H1 (cell line): ENCODE measurements at regions not wholly inside any gene's neighbourhood (a gene's known extent, or its start where the extent isn't known, plus 50 kb on each side); places are given as distances from the start of the nearest gene placed in this dataset.

Experiments used
- CTCF ChIA-PET: fragments of 300-600 bp; sonication (Branson Sonifier 250); formaldehyde crosslinking; loops from one replicate; lab custom pipeline; 2021; ENCODE audit not compliant: partially characterized antibody; lab: Charles Lee
- POLR2A ChIA-PET: fragments of 300-600 bp; sonication (Branson Sonifier 250); formaldehyde crosslinking; loops from one replicate; lab custom pipeline; 2021; ENCODE audit warnings: inconsistent platforms; ENCODE audit not compliant: partially characterized antibody; lab: Charles Lee
- DNase-seq, 2 experiments: peaks; one replicate each; pipeline versions ENCODE4 v3.0.0 to v3.0.0-alpha.2; 2010 to 2022; ENCODE audit warnings: low spot score in 2 of 2, low read depth in 1 of 2, mixed read lengths in 1 of 2
- FAIRE-seq: peaks from 2 replicates; lab custom pipeline; 2011; peaks lifted over from hg19 to GRCh38; lab: Jason Lieb, UNC
- H2AFZ ChIP-seq: 2 replicates; pipeline ENCODE4 v1.8.1; 2012; ENCODE audit warnings: low read length, inconsistent platforms
- H2AK5ac ChIP-seq: 2 replicates; pipeline ENCODE4 v1.6.1; 2013; ENCODE audit warnings: low read depth, low read length
- H2BK120ac ChIP-seq: replicated peaks from 2 replicates; pipeline ENCODE3; 2013; ENCODE audit warnings: low read depth, low read length, inconsistent platforms
- H2BK12ac ChIP-seq: 2 replicates; pipeline ENCODE4 v1.6.1; 2013; ENCODE audit warnings: low read depth, low read length
- H2BK15ac ChIP-seq: 2 replicates; pipeline ENCODE4 v1.6.1; 2013; ENCODE audit warnings: low read length
- H2BK20ac ChIP-seq: 2 replicates; pipeline ENCODE4 v1.6.1; 2013; ENCODE audit warnings: low read length
- H2BK5ac ChIP-seq: 2 replicates; pipeline ENCODE4 v1.6.1; 2013; ENCODE audit warnings: low read depth, low read length
- H3K14ac ChIP-seq: 2 replicates; pipeline ENCODE4 v1.6.1; 2013; ENCODE audit warnings: inconsistent platforms; ENCODE audit not compliant: insufficient read length
- H3K18ac ChIP-seq: 2 replicates; pipeline ENCODE4 v1.6.1; 2013; ENCODE audit warnings: low read length; ENCODE audit errors: extremely low read depth
- H3K23ac ChIP-seq: 2 replicates; pipeline ENCODE4 v1.6.1; 2013; ENCODE audit warnings: inconsistent platforms; ENCODE audit not compliant: insufficient read length
- H3K23me2 ChIP-seq: 2 replicates; pipeline ENCODE4 v1.6.1; 2013; ENCODE audit warnings: low read depth, low read length
- H3K27ac ChIP-seq: 2 replicates; pipeline ENCODE4 v1.6.1; 2011; ENCODE audit warnings: low read depth, low read length, inconsistent platforms
- H3K27me3 ChIP-seq, 4 experiments: replicated peaks in 1 of 4; 1 replicate in 1 of 4; 2 replicates in 3 of 4; pipeline versions ENCODE4 v1.6.1 to v1.8.1; 2011 to 2013; ENCODE audit warnings: low read length in 3 of 4, mild to moderate bottlenecking in 3 of 4, inconsistent platforms in 2 of 4, mixed read lengths in 2 of 4, moderate library complexity in 1 of 4; ENCODE audit not compliant: control insufficient read depth in 3 of 4, insufficient read depth in 3 of 4; ENCODE audit errors: extremely low read depth in 1 of 4
- H3K36me3 ChIP-seq, 4 experiments: 2 replicates each; pipeline versions ENCODE4 v1.6.1 to v1.8.1; 2011 to 2013; ENCODE audit warnings: mild to moderate bottlenecking in 4 of 4, low read length in 3 of 4, moderate library complexity in 2 of 4, control low read depth in 1 of 4, inconsistent platforms in 1 of 4; ENCODE audit not compliant: insufficient read depth in 4 of 4, control insufficient read depth in 2 of 4
- H3K4ac ChIP-seq: replicated peaks from 2 replicates; pipeline ENCODE3; 2013; ENCODE audit warnings: low read length, low read depth, mixed read lengths, inconsistent platforms; ENCODE audit not compliant: insufficient read length
- H3K4me1 ChIP-seq, 4 experiments: replicated peaks in 1 of 4; 1 replicate in 1 of 4; 2 replicates in 3 of 4; pipeline versions ENCODE4 v1.6.1 to v1.8.1; 2011 to 2013; ENCODE audit warnings: low read length in 3 of 4, inconsistent platforms in 2 of 4, mixed read lengths in 1 of 4; ENCODE audit not compliant: insufficient read depth in 4 of 4, control insufficient read depth in 3 of 4
- H3K4me2 ChIP-seq, 2 experiments: 2 replicates each; pipeline versions ENCODE4 v1.6.1 to v1.8.1; 2011 to 2013; ENCODE audit warnings: low read depth in 2 of 2, low read length in 2 of 2, control low read depth in 1 of 2, inconsistent platforms in 1 of 2, mild to moderate bottlenecking in 1 of 2; ENCODE audit not compliant: insufficient read depth in 1 of 2
- H3K4me3 ChIP-seq, 4 experiments: fragments of 200-600, 300-600 bp in 1 of 4; sonication (generic), shearing (Covaris generic), sonication (Bioruptor Twin) in 1 of 4; 2 replicates each; pipeline versions ENCODE4 v1.5.1 to v1.8.1; 2011 to 2016; ENCODE audit warnings: low read length in 4 of 4, low read depth in 3 of 4, control low read depth in 2 of 4, inconsistent platforms in 2 of 4, mild to moderate bottlenecking in 2 of 4, mixed read lengths in 1 of 4, moderate library complexity in 1 of 4; ENCODE audit not compliant: insufficient read depth in 2 of 4; ENCODE audit errors: extremely low read depth in 1 of 4
- H3K56ac ChIP-seq: replicated peaks from 2 replicates; pipeline ENCODE3; 2013; ENCODE audit warnings: low read depth, mild to moderate bottlenecking, mixed read lengths, low read length, inconsistent platforms; ENCODE audit not compliant: insufficient read length
- H3K79me1 ChIP-seq: 2 replicates; pipeline ENCODE4 v1.6.1; 2013; ENCODE audit warnings: low read depth, low read length, control low read depth
- H3K79me2 ChIP-seq, 2 experiments: 2 replicates each; pipeline versions ENCODE4 v1.6.1 to v1.8.1; 2012 to 2013; ENCODE audit warnings: low read length in 2 of 2, mild to moderate bottlenecking in 2 of 2, inconsistent platforms in 1 of 2; ENCODE audit not compliant: insufficient read depth in 2 of 2, control insufficient read depth in 1 of 2
- H3K9ac ChIP-seq, 4 experiments: replicated peaks in 1 of 4; 1 replicate in 1 of 4; 2 replicates in 3 of 4; pipeline versions ENCODE4 v1.6.1 to v1.8.1; 2011 to 2013; ENCODE audit warnings: low read depth in 3 of 4, low read length in 3 of 4, control low read depth in 2 of 4, mild to moderate bottlenecking in 2 of 4, moderate library complexity in 2 of 4, inconsistent platforms in 1 of 4; ENCODE audit errors: extremely low read depth in 1 of 4
- H3K9me3 ChIP-seq, 2 experiments: 2 replicates each; pipeline versions ENCODE4 v1.6.1 to v1.8.1; 2012 to 2013; ENCODE audit warnings: mild to moderate bottlenecking in 2 of 2, moderate library complexity in 2 of 2, control low read depth in 1 of 2, inconsistent platforms in 1 of 2, low read depth in 1 of 2, low read length in 1 of 2, mixed read lengths in 1 of 2; ENCODE audit not compliant: insufficient read depth in 2 of 2
- H4K20me1 ChIP-seq, 2 experiments: replicated peaks in 1 of 2; 2 replicates each; pipeline versions ENCODE3 to v1.8.1; 2011 to 2013; ENCODE audit warnings: inconsistent platforms in 2 of 2, low read length in 2 of 2, mild to moderate bottlenecking in 1 of 2; ENCODE audit not compliant: insufficient read depth in 2 of 2, control insufficient read depth in 1 of 2
- H4K5ac ChIP-seq: 2 replicates; pipeline ENCODE4 v1.6.1; 2013; ENCODE audit warnings: low read length, low read depth, mixed read lengths, inconsistent platforms; ENCODE audit not compliant: insufficient read length
- H4K8ac ChIP-seq: 2 replicates; pipeline ENCODE4 v1.8.0; 2013; ENCODE audit warnings: mild to moderate bottlenecking, moderate library complexity, low read length, inconsistent platforms; ENCODE audit not compliant: insufficient read depth; ENCODE audit errors: extremely low read depth
- H4K91ac ChIP-seq: replicated peaks from 2 replicates; pipeline ENCODE3; 2013; ENCODE audit warnings: low read length, mixed read lengths, inconsistent platforms; ENCODE audit not compliant: insufficient read length
- CEBPB ChIP-seq: IDR thresholded peaks from 2 replicates; pipeline ENCODE4 v1.6.1; 2012; ENCODE audit warnings: low read depth, low read length
- SP2 ChIP-seq: IDR thresholded peaks from 2 replicates; pipeline ENCODE4 v1.6.1; 2012; ENCODE audit warnings: mild to moderate bottlenecking, low read length, inconsistent platforms
- WGBS, 2 experiments: shearing (Covaris generic) in 1 of 2; methylation state at CpG; one replicate each; pipeline versions ENCODE4 v1.1.6 to v1.1.7; 2013 to 2015; ENCODE audit warnings: low lambda C conversion rate in 2 of 2, mixed read lengths in 2 of 2, inconsistent platforms in 1 of 2, low coverage in 1 of 2, missing lambda C conversion rate in 1 of 2; ENCODE audit not compliant: insufficient replicate concordance in 2 of 2, insufficient coverage in 1 of 2, insufficient read length in 1 of 2; ENCODE audit errors: extremely low coverage in 1 of 2, missing lambda C conversion rate in 1 of 2; 5-methylcytosine and 5-hydroxymethylcytosine counted together

DNA sequence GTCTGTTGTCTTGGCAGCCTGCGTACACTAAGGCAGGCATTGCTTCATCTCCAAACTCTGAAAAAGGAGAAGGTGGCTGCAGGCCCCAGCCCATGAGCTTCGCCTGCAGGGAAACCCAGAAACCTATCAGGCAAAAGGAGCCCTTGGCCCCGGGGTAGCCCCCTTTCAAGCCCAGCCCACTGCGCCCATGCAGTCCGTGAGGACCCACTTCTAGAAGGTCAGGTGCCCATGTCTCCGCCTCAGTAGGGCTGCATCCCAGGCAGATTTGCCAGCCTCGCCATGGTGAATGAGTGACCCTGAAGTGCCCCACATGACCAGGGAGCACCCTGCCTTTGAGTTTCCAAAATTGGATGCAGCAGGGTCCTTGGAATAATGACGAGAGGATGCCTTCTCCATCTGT, 1158.4 kb downstream of the BRD1 start:
- H2BK120ac ChIP-seq = no peak overlapping the region
- H3K14ac ChIP-seq = no peak overlapping the region
- WGBS, 2 experiments = 78% methylated on average over 7 of the region's 8 CpGs; no CpG with 5 or more reads in 1 of the 2 experiments
- no peak overlapping the region for H4K8ac ChIP-seq
- H3K23ac ChIP-seq = no peak overlapping the region
- H3K4ac ChIP-seq = no peak overlapping the region
- no peak overlapping the region for H4K5ac ChIP-seq
- no peaks in the 10 kb centered on the region; a peak in 1 of 7 replicates for H3K4me1 ChIP-seq
- H3K79me1 ChIP-seq = no peaks in the 10 kb centered on the region; the same call in 1 of the 2 replicates
- H3K23me2 ChIP-seq = no peaks in the 10 kb centered on the region
- H3K79me2 ChIP-seq = 0 out of 4 replicates have a peak, but pooled peaks cover 0 to 4% of the 10 kb centered on the region in 2 experiments
- TF ChIP-seq CEBPB (0 out of 2 replicates have a peak, but pooled peaks have one; percentile 25), SP2 (no peak)
- H2BK12ac ChIP-seq = no peak overlapping the region
- H3K9me3 ChIP-seq = peaks cover 14 to 19% of the 10 kb centered on the region in 2 experiments
- no peak overlapping the region for H3K9ac ChIP-seq
- no peak overlapping the region for H3K4me2 ChIP-seq
- H3K4me3 ChIP-seq = no peak overlapping the region
- no peak overlapping the region for H3K56ac ChIP-seq
- no peak overlapping the region for H2BK5ac ChIP-seq
- no peak overlapping the region for H2BK15ac ChIP-seq
- no peak overlapping the region for H2BK20ac ChIP-seq
- H3K36me3 ChIP-seq = no peaks in the 10 kb centered on the region
- no peak overlapping the region for H3K27ac ChIP-seq
- CTCF ChIA-PET = interaction anchor here (1.7 kb wide), 1 partner anchor 39 kb away, joined by 4 read pairs; no protein-coding TSS in a partner anchor
- POLR2A ChIA-PET = no interaction called here
- no peaks in the 10 kb centered on the region for H4K20me1 ChIP-seq
- H4K91ac ChIP-seq = no peak overlapping the region
- H2AK5ac ChIP-seq = no peak overlapping the region
- DNase-seq (no peak), FAIRE-seq (no peak)
- H2AFZ ChIP-seq = no peak overlapping the region
- H3K18ac ChIP-seq = no peak overlapping the region
- no peaks in the 10 kb centered on the region for H3K27me3 ChIP-seq
